ENCODE measurements at regions not wholly inside any gene's neighbourhood (a gene's known extent, or its start where the extent isn't known, plus 50 kb on each side); places are given as distances from the start of the nearest gene placed in this dataset.

- DNase-seq = no peak
- Histone ChIP-seq H3K9me3 (no peaks in the 10 kb centered on the region), H3K4me3 (no peak overlapping the region), H3K4me1 (no peaks in the 10 kb centered on the region), H3K27me3 (no peaks in the 10 kb centered on the region), H3K36me3 (no peaks in the 10 kb centered on the region), H3K27ac (no peak overlapping the region)
- intact Hi-C loops (cut with DNase I) = no loop called here
- no peak for ATAC-seq
- no peak for TF ChIP-seq CTCF (IDR thresholded peaks at IDR 0.05)
Measured at GRCh38 chr4:156606554-156607477, 364.8 kb downstream of the PDGFC start.

GRCh38 chr4:156598138-156598681, 373.4 kb downstream of the PDGFC start:
- intact Hi-C loops (cut with DNase I) = no loop called here
- H3K9me3 ChIP-seq = no peaks in the 10 kb centered on the region
- H3K4me3 ChIP-seq = no peak overlapping the region
- H3K27ac ChIP-seq = no peak overlapping the region
- no peaks in the 10 kb centered on the region for H3K27me3 ChIP-seq
- DNase-seq = no peak
- peak; percentile 84 for ATAC-seq
- TF ChIP-seq CTCF (IDR thresholded peaks at IDR 0.05) = no peak
- peaks cover 11% of the 10 kb centered on the region for H3K4me1 ChIP-seq
- H3K36me3 ChIP-seq = no peaks in the 10 kb centered on the region

GRCh38 chr4:156596706-156597329, 374.8 kb downstream of the PDGFC start:
- TF ChIP-seq CTCF (IDR thresholded peaks at IDR 0.05) = no peak
- DNase-seq = no peak

GRCh38 chr4:156596026-156596425, 375.6 kb downstream of the PDGFC start:
- H3K4me3 ChIP-seq = no peak overlapping the region
- H3K4me1 ChIP-seq = peaks cover 11% of the 10 kb centered on the region
- no peak for TF ChIP-seq CTCF (IDR thresholded peaks at IDR 0.05)
- H3K9me3 ChIP-seq = no peaks in the 10 kb centered on the region
- H3K27me3 ChIP-seq = no peaks in the 10 kb centered on the region
- H3K27ac ChIP-seq = no peak overlapping the region
- intact Hi-C loops (cut with DNase I) = no loop called here
- no peaks in the 10 kb centered on the region for H3K36me3 ChIP-seq
- DNase-seq (no peak), ATAC-seq (no peak)

More at GRCh38 chr4:156596706-156597329, 374.8 kb downstream of the PDGFC start:
- Histone ChIP-seq H3K9me3 (no peaks in the 10 kb centered on the region), H3K27me3 (no peaks in the 10 kb centered on the region), H3K4me3 (no peak overlapping the region), H3K4me1 (peaks cover 11% of the 10 kb centered on the region), H3K27ac (no peak overlapping the region), H3K36me3 (no peaks in the 10 kb centered on the region)
- ATAC-seq = no peak
- intact Hi-C loops (cut with DNase I) = no loop called here

- ATAC-seq (no peak), DNase-seq (no peak)
- Histone ChIP-seq H3K27ac (no peak overlapping the region), H3K4me1 (peaks cover 11% of the 10 kb centered on the region), H3K27me3 (no peaks in the 10 kb centered on the region), H3K4me3 (no peak overlapping the region), H3K9me3 (no peaks in the 10 kb centered on the region), H3K36me3 (no peaks in the 10 kb centered on the region)
- intact Hi-C loops (cut with DNase I) = no loop called here
- no peak for TF ChIP-seq CTCF (IDR thresholded peaks at IDR 0.05)
Measured at GRCh38 chr4:156595041-156595440, 376.6 kb downstream of the PDGFC start.
